NCI-H526 treated with DMSO at 0.1 percent for 48 hours (cell line): ENCODE measurements at regions not wholly inside any gene's neighbourhood (a gene's known extent, or its start where the extent isn't known, plus 50 kb on each side); places are given as distances from the start of the nearest gene placed in this dataset.

Source experiments
- DNase-seq: peaks from one replicate; lab custom pipeline; 2025; lab: John Stamatoyannopoulos, UW

- no peak for DNase-seq
These were observed 746.9 kb downstream of the SORCS3 start for GRCh38 chr10:105387971-105388370.

GRCh38 chr10:105383978-105384377 is 742.9 kb downstream of the SORCS3 start:
- DNase-seq = no peak

GRCh38 chr10:105370692-105371091 is 729.6 kb downstream of the SORCS3 start:
- DNase-seq = no peak

- no peak for DNase-seq
These were observed 718.6 kb downstream of the SORCS3 start for GRCh38 chr10:105359708-105360107.

- no peak for DNase-seq
These were observed 717.8 kb downstream of the SORCS3 start for GRCh38 chr10:105358911-105359310.

GRCh38 chr10:105356626-105357025 is 715.5 kb downstream of the SORCS3 start:
- no peak for DNase-seq

- no peak for DNase-seq
These were observed 712.9 kb downstream of the SORCS3 start for GRCh38 chr10:105354010-105354409.

- DNase-seq = no peak
These were observed 711.7 kb downstream of the SORCS3 start for GRCh38 chr10:105352827-105353226.

GRCh38 chr10:105352281-105352680 is 711.2 kb downstream of the SORCS3 start:
- no peak for DNase-seq

GRCh38 chr10:105351187-105351586 is 710.1 kb downstream of the SORCS3 start:
- DNase-seq = no peak

GRCh38 chr10:105347487-105347886 is 706.4 kb downstream of the SORCS3 start:
- no peak for DNase-seq

- no peak for DNase-seq
These were observed 701.5 kb downstream of the SORCS3 start for GRCh38 chr10:105342606-105343005.

GRCh38 chr10:105339669-105340068 is 698.6 kb downstream of the SORCS3 start:
- DNase-seq = no peak

GRCh38 chr10:105328503-105329133 is 687.5 kb downstream of the SORCS3 start:
- no peak for DNase-seq
